ENCODE measurements at regions not wholly inside any gene's neighbourhood (a gene's known extent, or its start where the extent isn't known, plus 50 kb on each side); places are given as distances from the start of the nearest gene placed in this dataset.

- no peak for TF ChIP-seq CTCF (IDR thresholded peaks at IDR 0.05)
- TF ChIP-seq POLR2A (IDR thresholded peaks at IDR 0.05): no peak
Measured at GRCh38 chr6:7025861-7026260, 81.9 kb upstream of the RREB1 start.
